ENCODE measurements at regions not wholly inside any gene's neighbourhood (a gene's known extent, or its start where the extent isn't known, plus 50 kb on each side); places are given as distances from the start of the nearest gene placed in this dataset.

- TF ChIP-seq, protein P1, sequence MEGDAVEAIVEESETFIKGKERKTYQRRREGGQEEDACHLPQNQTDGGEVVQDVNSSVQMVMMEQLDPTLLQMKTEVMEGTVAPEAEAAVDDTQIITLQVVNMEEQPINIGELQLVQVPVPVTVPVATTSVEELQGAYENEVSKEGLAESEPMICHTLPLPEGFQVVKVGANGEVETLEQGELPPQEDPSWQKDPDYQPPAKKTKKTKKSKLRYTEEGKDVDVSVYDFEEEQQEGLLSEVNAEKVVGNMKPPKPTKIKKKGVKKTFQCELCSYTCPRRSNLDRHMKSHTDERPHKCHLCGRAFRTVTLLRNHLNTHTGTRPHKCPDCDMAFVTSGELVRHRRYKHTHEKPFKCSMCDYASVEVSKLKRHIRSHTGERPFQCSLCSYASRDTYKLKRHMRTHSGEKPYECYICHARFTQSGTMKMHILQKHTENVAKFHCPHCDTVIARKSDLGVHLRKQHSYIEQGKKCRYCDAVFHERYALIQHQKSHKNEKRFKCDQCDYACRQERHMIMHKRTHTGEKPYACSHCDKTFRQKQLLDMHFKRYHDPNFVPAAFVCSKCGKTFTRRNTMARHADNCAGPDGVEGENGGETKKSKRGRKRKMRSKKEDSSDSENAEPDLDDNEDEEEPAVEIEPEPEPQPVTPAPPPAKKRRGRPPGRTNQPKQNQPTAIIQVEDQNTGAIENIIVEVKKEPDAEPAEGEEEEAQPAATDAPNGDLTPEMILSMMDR (conservative IDR thresholded peaks at IDR 0.05 in 1 of 2, IDR thresholded peaks at IDR 0.05 in 1 of 2; ENCODE audit: low read depth in 1 of 2, low read length in 2 of 2): no peak
- TF ChIP-seq EZH2 (IDR thresholded peaks at IDR 0.05; ENCODE audit: low read length, missing control alignments): no peak
Observed at GRCh38 chr6:14468647-14469321, 351.2 kb downstream of the CD83 start.
